PC-3 (cell line): ENCODE measurements at regions not wholly inside any gene's neighbourhood (a gene's known extent, or its start where the extent isn't known, plus 50 kb on each side); places are given as distances from the start of the nearest gene placed in this dataset.

Experiments
- EZH2phosphoT487 ChIP-seq: fragments of 300-600 bp; sonication (generic); IDR thresholded peaks from 2 replicates; pipeline ENCODE4 v1.6.1; 2018; ENCODE audit warnings: mild to moderate bottlenecking, antibody characterized with exemption, low read length, borderline replicate concordance
- TF ChIP-seq, protein P1 (sequence below): fragments of 300-600 bp; sonication (generic); conservative IDR thresholded peaks from 2 replicates; pipeline ENCODE4 v1.5.1; 2017; ENCODE audit warnings: antibody characterized with exemption, low read depth, mild to moderate bottlenecking, low read length

DNA sequence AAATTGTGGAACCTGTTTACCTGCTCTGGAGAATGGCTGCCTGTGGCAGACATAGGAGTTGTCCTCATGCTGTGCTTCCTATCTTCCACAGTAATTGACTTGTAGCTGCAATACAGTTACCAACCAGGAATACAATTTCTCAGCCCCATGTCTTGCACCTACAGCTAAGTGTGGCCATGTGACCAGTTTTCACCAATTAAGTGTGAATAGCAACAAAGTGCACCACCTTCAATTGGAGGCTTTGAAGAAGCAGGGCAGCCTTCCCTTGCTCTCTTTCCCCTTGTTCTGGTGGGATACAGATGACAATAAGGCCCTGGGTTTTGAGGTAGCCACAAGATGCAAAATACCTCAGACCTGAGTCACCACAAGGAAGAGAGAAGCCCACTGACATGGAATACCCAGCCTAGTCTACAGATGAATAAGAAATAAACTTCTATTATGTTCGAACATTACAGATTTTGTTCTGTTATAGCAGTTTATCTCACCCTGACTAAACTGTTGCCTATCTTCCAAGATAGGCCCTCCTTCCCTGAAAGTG lies 70.2 kb upstream of the S1PR1 start:
- no peak for TF ChIP-seq EZH2phosphoT487
- TF ChIP-seq, protein P1, sequence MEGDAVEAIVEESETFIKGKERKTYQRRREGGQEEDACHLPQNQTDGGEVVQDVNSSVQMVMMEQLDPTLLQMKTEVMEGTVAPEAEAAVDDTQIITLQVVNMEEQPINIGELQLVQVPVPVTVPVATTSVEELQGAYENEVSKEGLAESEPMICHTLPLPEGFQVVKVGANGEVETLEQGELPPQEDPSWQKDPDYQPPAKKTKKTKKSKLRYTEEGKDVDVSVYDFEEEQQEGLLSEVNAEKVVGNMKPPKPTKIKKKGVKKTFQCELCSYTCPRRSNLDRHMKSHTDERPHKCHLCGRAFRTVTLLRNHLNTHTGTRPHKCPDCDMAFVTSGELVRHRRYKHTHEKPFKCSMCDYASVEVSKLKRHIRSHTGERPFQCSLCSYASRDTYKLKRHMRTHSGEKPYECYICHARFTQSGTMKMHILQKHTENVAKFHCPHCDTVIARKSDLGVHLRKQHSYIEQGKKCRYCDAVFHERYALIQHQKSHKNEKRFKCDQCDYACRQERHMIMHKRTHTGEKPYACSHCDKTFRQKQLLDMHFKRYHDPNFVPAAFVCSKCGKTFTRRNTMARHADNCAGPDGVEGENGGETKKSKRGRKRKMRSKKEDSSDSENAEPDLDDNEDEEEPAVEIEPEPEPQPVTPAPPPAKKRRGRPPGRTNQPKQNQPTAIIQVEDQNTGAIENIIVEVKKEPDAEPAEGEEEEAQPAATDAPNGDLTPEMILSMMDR: no peak
